Glutamatergic neuron (in vitro differentiated cells): ENCODE measurements at regions not wholly inside any gene's neighbourhood (a gene's known extent, or its start where the extent isn't known, plus 50 kb on each side); places are given as distances from the start of the nearest gene placed in this dataset.
"Not testable (repeated sequence)": the region's sequence is repeated elsewhere in the genome, so short reads cannot be mapped to it uniquely, and the experiment has no call there.

Experiments used
- DNase-seq: peaks from one replicate; pipeline ENCODE4 v3.0.0; 2022
- H3K27ac Mint-ChIP-seq: one replicate; pipeline ENCODE4 v1.8.0; 2020; ENCODE audit warnings: mild to moderate bottlenecking, mixed read lengths, inconsistent platforms; ENCODE audit not compliant: unreplicated experiment
- H3K27me3 Mint-ChIP-seq: one replicate; pipeline ENCODE4 v1.8.0; 2020; ENCODE audit warnings: mild to moderate bottlenecking, moderate library complexity, mixed read lengths, inconsistent platforms; ENCODE audit not compliant: unreplicated experiment
- H3K36me3 Mint-ChIP-seq: one replicate; pipeline ENCODE4 v1.8.0; 2020; ENCODE audit warnings: mild to moderate bottlenecking, mixed read lengths, inconsistent platforms; ENCODE audit not compliant: unreplicated experiment
- H3K4me1 Mint-ChIP-seq: one replicate; pipeline ENCODE4 v1.8.0; 2020; ENCODE audit warnings: mild to moderate bottlenecking, low read depth, mixed read lengths, inconsistent platforms; ENCODE audit not compliant: unreplicated experiment
- H3K4me3 Mint-ChIP-seq: one replicate; pipeline ENCODE4 v1.8.0; 2020; ENCODE audit warnings: mild to moderate bottlenecking, mixed read lengths, inconsistent platforms; ENCODE audit not compliant: unreplicated experiment
- H3K9me3 Mint-ChIP-seq: one replicate; pipeline ENCODE4 v1.8.0; 2020; ENCODE audit warnings: mild to moderate bottlenecking, moderate library complexity, mixed read lengths, inconsistent platforms; ENCODE audit not compliant: unreplicated experiment
- CTCF ChIP-seq: fragments of 200-600 bp; sonication (generic); IDR thresholded peaks from one replicate; pipeline ENCODE4 v1.5.0; 2021; ENCODE audit not compliant: partially characterized antibody, unreplicated experiment

GRCh38 chr3:198096015-198096414 is 136.0 kb downstream of the LMLN start:
- no peaks in the 10 kb centered on the region for H3K27me3 Mint-ChIP-seq
- H3K36me3 Mint-ChIP-seq, result no peaks in the 10 kb centered on the region
- DNase-seq, result no peak
- H3K4me3 Mint-ChIP-seq, result no peak overlapping the region
- no peaks in the 10 kb centered on the region for H3K9me3 Mint-ChIP-seq
- no peak overlapping the region for H3K27ac Mint-ChIP-seq
- no peaks in the 10 kb centered on the region for H3K4me1 Mint-ChIP-seq
- TF ChIP-seq CTCF, result no peak

GRCh38 chr3:198097048-198097447 is 137.0 kb downstream of the LMLN start:
- Mint-ChIP-seq H3K27ac (no peak overlapping the region), H3K27me3 (no peaks in the 10 kb centered on the region), H3K4me3 (no peak overlapping the region), H3K9me3 (no peaks in the 10 kb centered on the region), H3K4me1 (no peaks in the 10 kb centered on the region), H3K36me3 (no peaks in the 10 kb centered on the region)
- no peak for DNase-seq
- no peak for TF ChIP-seq CTCF

DNA sequence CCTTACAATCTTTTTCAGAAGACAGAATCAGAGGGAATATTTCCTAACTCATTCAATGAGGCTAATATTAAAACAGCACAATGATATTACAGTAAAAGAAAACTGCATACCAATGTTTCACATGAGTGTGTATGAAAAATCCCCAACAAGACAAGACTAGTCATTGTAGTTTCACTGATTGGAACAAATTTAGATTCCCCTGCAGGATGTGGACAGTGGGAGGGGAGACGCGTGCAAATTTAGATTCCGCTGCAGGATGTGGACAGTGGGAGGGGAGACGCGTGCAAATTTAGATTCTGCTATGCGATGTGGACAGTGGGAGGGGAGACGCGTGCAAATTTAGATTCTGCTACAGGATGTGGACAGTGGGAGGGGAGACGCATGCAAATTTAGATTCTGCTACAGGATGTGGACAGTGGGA is 138.7 kb downstream of the LMLN start:
- not testable (repeated sequence) for H3K4me1 Mint-ChIP-seq, H3K36me3 Mint-ChIP-seq, H3K4me3 Mint-ChIP-seq, DNase-seq, H3K9me3 Mint-ChIP-seq, H3K27ac Mint-ChIP-seq, H3K27me3 Mint-ChIP-seq

- DNase-seq, H3K27me3 Mint-ChIP-seq, H3K27ac Mint-ChIP-seq, H3K9me3 Mint-ChIP-seq, H3K4me3 Mint-ChIP-seq, H3K4me1 Mint-ChIP-seq, H3K36me3 Mint-ChIP-seq: not testable (repeated sequence)
These were observed 143.1 kb downstream of the LMLN start for GRCh38 chr3:198103070-198103469.

DNA sequence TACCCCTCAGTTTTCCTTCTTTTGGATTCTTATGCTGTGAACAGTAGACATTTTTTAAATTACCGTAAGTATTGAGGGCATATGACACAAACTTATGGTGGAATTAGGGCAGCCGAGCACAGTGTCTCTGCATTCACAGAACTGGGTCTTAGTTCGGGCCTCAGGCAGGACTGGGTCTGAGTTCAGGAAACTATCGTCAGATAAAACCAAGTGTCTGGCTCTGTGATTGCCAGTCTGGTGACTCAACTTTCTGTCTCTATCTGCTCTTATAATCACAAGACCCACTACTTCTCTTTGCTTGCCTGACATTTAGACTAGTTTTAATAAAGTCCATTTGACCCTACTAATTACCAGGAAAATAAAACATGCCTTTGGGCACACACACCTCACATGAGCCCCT is 146.2 kb downstream of the LMLN start:
- no peaks in the 10 kb centered on the region for H3K9me3 Mint-ChIP-seq
- no peak for DNase-seq
- H3K4me1 Mint-ChIP-seq, result peaks cover 14% of the 10 kb centered on the region
- H3K27me3 Mint-ChIP-seq, result no peaks in the 10 kb centered on the region
- H3K4me3 Mint-ChIP-seq, result no peak overlapping the region
- no peak overlapping the region for H3K27ac Mint-ChIP-seq
- TF ChIP-seq CTCF, result no peak
- no peaks in the 10 kb centered on the region for H3K36me3 Mint-ChIP-seq

GRCh38 chr3:198107840-198108734 is 148.1 kb downstream of the LMLN start:
- peaks cover under 1% of the 10 kb centered on the region for H3K9me3 Mint-ChIP-seq
- H3K4me1 Mint-ChIP-seq, result peaks cover 15% of the 10 kb centered on the region
- H3K4me3 Mint-ChIP-seq, result peak overlapping the region; percentile 28
- peak overlapping the region; percentile 77 for H3K27ac Mint-ChIP-seq
- no peaks in the 10 kb centered on the region for H3K36me3 Mint-ChIP-seq
- DNase-seq, result no peak
- H3K27me3 Mint-ChIP-seq, result peaks cover 2% of the 10 kb centered on the region
- no peak for TF ChIP-seq CTCF
